HG02571 (cell line): ENCODE measurements at regions not wholly inside any gene's neighbourhood (a gene's known extent, or its start where the extent isn't known, plus 50 kb on each side); places are given as distances from the start of the nearest gene placed in this dataset.
A peak's percentile ranks its signal among the peaks of the same experiment; 100 is the strongest.

Source experiments
- ATAC-seq: cut with Tn5 transposase; IDR thresholded peaks from one replicate; pipeline ENCODE4 v1.9.1; 2021; ENCODE audit warnings: mild to moderate bottlenecking, moderate library complexity; ENCODE audit not compliant: unreplicated experiment

DNA sequence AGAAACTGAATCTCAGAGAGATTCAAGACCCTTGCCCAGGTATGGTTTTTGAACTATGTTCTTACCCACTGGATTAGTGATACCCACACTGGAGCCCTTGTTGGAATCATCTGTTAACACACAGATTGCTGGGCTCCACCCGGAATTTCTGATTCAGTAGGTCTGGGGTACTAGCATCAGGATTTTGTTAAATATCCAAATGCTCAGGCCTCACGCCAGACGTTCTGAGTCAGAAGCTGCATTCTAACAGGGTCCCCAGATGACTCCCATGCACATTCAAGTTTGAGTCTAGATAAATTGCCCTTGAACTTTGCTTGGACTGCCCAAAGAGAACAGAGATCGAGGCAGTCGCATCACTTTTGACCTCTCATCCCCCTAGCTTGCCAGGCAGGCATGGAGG, 182.0 kb upstream of the WWC1 start:
- no peak for ATAC-seq

DNA sequence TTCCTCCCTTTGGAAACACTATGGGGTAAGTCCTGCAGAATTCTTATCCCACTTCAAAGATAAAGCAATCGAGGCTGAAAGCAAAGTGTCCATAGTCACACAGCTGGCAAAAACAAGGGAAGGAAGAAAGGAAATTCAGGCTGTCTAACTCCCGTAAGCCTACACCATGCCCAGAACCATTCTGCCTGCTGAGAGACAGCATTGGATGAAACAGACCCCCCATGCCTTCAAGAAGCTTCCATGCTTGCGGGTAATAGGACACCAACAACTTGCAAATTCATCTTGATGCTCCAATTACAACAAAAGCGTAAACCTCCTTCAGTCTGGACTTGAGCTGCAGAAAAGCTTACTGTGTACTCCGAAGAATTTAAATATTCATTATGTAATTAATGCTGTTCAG, 181.1 kb upstream of the WWC1 start:
- ATAC-seq = no peak

DNA sequence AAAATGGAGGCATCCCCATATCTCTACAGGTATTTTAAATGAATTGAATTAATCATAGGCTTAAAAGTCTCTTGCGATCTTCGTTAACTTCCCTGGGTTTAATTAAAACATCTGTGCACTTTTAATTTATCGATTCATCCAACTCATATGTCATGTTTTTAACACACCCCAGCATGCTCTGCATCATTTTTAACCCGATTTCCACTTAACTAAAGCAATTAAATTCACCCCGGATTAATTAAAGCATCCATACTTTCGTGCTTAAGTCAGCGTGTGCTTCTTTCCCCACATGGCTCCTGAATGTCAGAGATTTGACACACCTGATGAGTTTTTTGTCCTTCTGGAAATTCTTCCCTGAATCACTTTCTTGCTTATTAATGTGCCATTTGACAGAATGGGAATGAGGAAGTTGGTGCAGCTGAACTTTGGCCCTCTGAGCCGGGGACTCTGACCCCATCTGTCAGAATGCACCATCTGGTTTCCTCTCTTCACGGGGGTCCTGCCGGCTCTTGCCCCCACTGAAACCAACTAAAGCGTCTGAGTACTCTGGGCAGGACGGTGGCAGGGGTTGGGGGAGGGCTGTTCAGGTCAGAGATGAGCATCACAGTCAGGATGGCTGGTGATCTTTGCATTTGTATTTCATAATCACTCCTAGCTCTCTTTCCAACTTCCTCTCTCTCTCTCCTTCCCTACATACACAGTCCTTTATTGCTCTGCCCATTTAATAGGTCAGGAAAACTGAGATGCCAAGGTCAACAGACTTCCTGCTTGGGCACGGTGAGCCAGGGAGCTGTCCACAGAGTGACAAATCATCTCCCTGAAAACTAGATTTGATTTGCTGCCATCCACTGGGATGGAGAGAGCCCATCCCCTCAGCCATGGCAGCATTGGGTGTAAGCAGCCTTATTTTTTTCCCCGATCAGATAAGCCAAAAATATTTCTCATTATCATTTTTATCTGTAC, 180.3 kb upstream of the WWC1 start:
- no peak for ATAC-seq

DNA sequence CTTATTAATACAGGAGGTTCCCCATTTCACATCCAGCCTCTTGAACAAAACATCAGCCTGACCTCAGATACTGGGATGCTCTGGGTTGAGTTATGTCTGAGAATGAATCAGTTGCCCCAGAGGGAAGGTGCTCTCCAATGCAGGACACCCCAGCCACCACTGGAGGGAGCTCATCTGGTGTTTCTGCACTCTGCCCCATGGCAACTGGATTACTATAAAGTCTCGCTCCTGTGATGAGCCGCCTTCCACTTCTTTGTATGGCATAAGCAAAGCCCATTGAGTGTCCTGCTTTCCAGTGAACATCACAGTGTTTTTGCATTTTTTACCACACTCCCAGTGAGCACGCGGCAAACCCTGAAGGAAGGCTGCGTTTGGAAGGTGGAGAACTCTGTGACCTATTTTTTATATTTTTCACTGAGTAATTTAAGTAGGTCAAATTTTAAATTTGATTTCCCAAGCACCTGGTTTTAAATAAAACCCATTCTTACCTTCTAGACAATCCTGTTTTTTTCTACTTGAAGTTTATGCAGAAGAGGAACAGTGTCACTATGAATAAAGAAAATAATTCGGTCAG, 176.9 kb upstream of the WWC1 start:
- ATAC-seq = peak; percentile 79

DNA sequence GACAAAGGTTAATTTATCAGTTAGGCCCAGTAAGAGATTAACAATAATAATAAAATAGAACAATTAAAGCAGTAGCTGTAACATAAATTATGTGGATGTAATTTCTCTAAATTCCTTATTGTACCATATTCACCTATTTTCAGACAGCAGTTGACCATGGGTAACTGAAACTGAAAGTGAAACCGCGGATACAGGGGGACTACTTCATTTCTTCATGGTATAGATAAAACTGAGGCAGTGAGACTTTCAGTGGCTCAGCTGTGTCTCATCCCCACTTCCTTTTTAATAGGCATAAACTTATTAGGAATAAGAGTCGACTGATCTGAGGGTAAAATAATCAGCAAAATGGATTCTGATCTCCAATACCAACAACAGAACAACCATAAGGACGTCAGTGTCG, 174.0 kb upstream of the WWC1 start:
- no peak for ATAC-seq

DNA sequence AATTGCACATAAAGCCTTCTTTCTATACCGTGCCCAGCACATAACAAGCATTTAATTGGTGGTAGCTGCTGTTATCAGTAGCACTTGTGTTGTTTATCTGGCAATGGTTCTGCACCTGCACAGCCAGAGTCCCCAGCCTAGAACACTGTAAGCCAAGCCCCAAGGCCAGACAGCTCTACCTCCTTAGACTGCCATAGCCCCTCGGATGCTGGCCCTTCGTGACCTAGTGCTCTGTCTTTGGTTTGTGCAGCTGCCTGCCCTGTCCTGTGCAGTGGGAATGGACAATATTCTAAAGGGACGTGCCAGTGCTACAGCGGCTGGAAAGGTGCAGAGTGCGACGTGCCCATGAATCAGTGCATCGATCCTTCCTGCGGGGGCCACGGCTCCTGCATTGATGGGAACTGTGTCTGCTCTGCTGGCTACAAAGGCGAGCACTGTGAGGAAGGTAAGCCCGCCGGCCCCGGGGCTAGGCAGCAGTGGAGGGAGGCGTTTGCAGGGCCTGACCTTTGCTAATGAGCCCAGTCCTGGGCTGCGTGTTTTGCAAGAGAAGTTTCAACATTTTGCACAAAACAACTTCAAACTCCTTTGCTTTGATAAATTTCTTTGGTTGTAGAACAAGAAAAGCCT, 173.3 kb upstream of the WWC1 start:
- no peak for ATAC-seq

DNA sequence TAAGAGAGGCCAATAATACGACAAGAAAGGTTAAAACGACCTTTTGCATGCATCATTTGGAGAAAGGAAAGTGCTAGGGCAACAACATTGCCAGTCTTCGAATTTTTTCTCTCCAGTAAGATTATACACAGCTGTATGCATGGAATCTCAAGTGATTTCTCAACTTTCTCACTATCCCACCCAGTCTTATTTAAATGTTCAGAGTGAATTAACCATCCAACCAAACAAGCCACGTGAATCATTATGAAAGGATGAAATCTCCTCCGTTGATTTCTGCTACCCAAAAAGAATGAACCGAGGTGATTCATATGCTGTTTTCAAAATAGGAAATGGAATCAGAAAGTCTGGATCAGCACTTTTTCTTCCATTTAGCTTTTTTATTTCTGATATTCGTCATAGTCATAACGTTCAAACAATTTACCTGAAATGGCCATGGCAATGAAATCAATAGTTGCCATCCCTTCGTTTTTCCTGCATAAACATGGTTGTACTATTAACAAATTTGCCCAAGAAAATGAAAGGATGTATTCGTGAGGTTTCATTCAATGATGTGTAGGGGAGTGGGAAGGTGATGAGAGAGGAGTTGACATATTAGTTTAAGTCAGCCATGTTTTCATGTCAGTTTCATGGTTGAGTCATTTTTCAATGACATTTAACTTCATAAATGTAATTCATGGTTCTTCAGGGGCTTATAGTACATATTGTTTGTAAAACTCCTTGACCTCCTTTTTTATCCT, 170.9 kb upstream of the WWC1 start:
- no peak for ATAC-seq

DNA sequence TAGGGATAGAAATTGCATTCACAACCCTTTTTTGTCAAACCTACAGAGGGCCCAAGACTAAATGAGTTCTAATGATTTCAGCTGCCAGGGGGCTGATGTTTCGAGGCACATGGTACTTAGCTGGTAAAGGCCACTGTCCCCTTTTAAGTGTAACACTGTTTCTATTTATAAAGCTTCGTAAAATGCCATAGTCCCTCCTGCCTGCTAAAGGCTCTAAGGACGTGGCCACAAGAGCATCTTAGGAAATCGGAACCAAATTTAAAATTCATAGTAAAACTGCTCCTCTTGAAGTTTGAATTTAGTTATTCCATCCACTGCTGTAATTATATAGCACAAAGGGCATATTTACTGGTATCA, 170.3 kb upstream of the WWC1 start:
- no peak for ATAC-seq

DNA sequence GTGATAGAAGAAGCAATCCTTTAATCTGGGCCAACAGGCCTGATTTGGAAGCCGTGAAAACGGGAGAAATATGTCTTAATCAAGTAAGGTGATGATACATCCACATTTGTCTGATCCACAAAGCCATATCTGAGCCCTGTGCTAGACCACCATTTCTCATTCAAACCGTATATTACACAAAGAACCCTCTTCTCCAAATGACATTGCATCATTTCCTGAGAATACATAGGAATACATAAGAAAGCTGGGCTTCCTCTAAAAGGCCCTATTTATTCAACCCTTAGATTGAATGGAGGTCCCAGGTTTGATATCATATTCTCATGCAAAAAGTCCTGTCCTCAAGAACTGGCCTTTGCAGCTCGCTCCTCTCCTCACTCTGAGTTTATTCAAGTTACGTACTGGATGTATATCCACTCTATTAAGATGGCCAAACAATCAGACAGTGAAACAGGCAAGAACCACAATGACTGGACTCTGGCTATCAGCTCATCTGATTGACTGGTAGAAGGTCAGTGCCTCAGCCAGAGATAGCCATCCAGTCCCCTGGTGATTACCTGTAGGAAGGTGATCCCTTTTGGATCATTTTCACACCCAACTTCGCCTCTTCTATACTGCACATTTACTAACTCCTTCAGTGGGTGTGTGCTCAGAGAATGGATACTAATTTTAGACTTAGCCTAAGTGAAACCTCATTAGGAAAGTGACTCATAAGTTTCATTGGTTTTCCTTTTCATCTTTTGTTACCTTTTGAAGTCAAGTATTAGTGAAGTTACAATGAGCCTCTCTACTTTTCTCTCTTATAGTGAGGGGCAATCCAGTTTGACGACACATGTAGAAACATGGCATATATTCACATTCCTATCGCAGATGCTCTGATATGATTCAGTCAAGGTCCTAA, 167.6 kb upstream of the WWC1 start:
- ATAC-seq = peak; percentile 83

DNA sequence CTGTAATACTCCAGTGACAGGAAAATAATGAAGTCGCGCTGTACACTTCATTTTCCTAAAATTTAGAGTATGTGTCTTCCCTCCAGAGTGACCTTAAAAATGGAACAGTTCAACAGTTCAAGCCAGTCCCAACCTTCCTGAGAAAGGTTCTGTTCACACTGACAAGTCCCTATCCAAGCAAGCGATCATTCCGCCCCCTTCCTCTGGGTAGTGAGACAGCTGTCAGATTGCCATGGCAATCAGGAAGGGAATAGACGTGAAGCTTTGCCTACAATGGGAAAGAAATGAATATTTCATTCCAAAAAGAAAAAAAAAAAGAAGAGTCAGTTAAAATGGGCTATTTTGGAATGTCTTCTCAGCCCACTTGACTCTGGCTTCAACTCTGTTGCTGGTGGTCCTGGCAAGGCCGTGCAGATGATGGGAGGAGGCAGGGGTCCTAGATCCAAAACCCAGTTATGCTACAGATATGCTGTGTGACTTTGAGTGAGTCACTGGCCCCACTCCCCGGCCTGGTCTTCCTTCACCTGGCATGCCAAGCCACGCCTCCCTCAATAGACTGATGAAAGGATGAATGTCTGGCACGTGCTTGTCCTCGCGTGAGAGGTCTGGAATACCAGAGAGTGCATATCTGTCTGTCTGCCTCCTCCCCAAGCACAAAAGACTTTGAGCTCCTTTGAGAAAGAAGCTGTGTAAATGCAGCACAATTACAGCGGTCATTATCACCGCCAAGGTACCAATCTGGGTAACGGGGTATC, 165.8 kb upstream of the WWC1 start:
- ATAC-seq = no peak

DNA sequence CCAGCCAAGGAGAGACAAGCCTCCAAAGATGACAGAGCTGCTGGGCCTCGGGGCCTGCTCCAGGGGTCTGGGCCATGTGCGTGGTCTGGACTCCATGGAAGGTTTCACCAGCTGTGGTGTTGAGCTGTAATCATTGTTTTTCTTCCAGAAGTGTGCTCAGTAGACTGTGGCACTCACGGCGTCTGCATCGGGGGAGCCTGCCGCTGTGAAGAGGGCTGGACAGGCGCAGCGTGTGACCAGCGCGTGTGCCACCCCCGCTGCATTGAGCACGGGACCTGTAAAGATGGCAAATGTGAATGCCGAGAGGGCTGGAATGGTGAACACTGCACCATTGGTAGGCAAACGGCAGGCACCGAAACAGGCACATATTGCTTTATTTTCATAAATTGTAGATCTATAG, 164.8 kb upstream of the WWC1 start:
- ATAC-seq = no peak

DNA sequence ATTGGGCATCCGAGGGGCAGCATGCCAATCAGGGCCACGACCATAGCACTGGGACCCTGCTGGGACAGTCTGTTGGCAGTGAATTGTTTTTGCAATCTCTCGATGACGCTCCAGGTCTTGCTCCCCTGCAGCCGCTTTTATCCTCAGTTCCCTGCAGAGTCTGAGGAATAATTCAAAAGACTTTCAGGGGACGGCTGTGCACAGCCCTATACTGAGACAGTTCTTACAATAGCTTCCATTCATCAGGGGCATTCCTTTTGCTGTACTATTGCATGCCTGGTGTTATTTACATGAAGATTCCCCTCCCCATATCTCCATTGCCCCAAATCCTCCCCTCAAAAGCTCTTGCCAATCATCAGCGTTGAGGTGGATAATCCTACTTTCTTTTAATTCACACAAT, 163.3 kb upstream of the WWC1 start:
- ATAC-seq = no peak

DNA sequence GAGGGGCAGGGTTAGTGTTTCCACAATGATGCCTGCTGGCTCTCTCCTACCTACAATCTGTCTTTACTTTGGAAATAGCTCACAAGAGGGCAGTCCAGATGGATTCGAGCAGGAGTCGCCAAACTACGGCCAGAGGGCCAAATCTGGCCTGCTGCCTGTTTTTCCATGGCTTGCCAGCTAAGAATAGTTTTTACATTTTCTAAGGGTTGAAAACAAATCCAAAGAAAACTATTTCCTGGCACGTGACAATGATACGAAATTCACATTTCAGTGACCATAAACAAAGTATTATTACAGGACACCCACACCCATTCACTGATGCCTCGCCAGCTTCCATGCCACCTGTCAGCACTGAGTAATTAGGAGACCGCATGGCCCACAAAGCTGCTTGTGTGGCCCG, 162.9 kb upstream of the WWC1 start:
- ATAC-seq = no peak

DNA sequence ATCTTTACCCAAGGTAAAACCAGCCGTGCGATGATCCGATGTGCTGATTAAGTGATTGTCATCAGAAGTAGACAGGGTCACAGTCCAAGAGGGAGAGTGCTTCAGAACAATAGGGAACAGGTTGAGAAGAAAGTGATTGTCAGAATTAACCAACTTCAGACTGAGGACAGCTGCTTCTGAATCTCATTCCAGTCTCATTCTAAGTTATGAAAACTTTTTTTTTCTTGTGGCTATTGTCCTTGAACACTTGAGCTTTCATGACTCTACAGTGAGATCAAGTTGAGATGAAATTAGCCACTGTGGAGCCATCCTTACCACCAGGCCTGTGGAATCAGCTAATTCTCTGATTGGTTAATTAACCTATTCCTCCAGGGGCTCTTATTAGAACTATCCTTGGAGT, 159.9 kb upstream of the WWC1 start:
- ATAC-seq = no peak

DNA sequence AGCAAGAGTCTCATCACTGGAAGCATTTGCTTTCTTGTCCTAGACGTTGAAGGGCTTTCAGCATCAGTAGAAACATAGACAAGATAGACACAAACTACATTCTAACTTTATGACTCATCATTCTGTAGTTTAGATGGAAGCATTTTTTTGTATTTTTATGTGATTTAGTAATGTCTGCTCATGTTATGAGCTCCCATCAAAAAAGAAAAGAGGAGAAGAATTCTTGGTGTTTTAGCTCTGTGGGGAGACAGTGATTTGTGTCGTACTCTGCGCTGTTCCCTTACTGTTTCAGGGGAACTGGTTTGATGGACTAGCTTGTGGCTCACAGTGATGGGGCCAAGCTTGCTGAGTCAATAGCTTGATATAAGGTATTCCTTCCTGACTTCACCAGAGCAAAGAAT, 159.2 kb upstream of the WWC1 start:
- no peak for ATAC-seq

DNA sequence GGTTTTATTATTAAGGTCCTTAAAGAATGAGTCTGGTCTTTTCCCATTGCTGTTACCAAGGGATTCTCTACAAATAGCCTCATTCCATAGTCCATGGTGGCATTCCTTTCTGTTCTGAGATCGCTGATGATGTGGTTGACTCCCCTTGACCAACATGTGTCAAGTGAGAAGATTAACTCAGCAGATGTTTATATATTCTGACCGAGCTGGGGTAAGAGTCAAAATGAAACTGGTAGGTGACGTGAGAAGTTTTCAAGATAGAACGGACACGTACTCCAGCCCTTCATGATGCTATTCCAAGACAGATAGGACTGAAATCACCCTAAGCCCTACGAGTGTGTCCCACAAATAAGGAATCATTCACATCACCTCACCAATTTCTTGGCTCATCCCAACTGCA, 155.5 kb upstream of the WWC1 start:
- peak; percentile 96 for ATAC-seq

DNA sequence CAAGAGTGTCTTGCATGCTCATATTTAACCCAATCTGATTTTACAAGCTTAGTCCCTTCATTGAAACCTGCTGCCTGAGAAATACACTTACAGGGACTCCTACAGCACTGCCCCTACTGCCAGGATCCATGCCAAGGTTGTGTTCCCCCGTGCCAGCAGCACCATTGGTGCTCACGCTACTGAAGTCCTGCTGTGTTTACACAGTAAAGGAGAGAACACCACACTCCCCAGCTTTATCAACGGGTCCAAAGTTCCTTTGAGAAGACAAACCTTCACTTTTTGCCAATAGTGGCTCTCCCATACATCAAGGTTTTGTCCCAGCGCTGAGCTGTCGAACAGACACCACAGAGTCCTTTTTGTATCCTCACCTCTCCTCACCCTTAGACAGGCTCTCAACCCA, 155.1 kb upstream of the WWC1 start:
- ATAC-seq = peak; percentile 14

DNA sequence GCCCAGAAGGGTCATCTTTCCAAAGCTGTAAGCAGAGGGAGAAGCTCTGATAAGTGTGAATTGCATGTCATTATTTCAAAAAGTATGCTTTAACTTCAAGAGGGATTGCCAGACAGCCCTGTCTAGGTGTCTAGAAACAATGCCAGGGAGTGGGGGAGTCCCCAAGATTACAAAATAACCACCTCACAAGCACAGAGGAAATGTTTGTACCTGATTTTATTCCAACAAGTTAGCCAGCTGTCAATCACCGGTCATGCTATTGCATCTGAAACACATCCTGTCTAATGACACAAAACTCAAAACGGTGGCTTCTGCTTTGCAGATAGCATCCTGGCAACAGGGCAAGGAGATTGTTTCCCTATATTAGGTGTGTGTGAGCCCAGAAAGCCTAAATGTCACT, 154.2 kb upstream of the WWC1 start:
- no peak for ATAC-seq

DNA sequence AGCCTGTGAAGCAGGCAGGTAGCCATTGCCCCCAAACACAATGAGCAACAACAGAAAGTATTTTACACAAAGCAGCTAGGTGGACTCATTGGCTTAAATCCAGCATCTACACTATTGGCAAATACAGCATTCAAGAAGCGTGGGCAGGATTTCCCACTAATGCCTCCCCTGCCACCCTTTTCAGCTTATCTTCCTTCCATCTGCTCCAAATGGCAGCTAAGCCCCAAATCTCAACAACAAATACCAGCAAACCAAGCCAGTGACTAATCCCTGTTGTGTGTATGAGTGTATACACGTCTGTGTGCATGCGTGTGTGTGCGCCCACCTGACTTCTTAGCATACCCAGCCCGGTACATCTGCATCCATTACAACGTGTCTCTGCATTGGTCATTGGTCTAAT, 151.2 kb upstream of the WWC1 start:
- ATAC-seq = no peak

DNA sequence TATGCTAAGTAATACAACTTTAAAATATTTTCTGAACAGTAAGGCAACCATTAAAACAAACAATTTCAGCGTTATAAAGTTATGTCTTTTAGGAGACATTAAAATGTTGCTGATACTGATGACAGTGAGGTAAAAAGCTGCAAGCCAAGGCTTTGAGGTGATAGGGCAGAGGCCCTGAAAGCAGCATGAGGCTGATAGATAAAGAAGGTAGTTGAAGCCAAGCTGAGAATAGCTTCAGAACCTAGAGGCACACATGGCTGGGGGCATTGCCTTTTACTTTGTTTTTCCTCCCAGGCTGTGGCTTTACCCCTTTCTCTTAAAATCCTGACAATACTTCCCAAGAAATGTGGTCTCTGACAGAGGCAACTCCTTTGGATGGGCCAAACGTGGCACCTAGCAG, 149.0 kb upstream of the WWC1 start:
- no peak for ATAC-seq
